GM18909 (cell line): ENCODE measurements at regions not wholly inside any gene's neighbourhood (a gene's known extent, or its start where the extent isn't known, plus 50 kb on each side); places are given as distances from the start of the nearest gene placed in this dataset.

Source experiments
- ATAC-seq: cut with Tn5 transposase; IDR thresholded peaks from one replicate; pipeline ENCODE4 v1.9.1; 2021; ENCODE audit warnings: mild to moderate bottlenecking; ENCODE audit not compliant: unreplicated experiment, poor library complexity

- no peak for ATAC-seq
Observed at GRCh38 chr4:60089546-60090273, 1110.4 kb upstream of the ADGRL3 start.

GRCh38 chr4:60096676-60097075 lies 1103.5 kb upstream of the ADGRL3 start:
- no peak for ATAC-seq

GRCh38 chr4:60116592-60116991 lies 1083.5 kb upstream of the ADGRL3 start:
- ATAC-seq = no peak

GRCh38 chr4:60117726-60118323 lies 1082.3 kb upstream of the ADGRL3 start:
- no peak for ATAC-seq

DNA sequence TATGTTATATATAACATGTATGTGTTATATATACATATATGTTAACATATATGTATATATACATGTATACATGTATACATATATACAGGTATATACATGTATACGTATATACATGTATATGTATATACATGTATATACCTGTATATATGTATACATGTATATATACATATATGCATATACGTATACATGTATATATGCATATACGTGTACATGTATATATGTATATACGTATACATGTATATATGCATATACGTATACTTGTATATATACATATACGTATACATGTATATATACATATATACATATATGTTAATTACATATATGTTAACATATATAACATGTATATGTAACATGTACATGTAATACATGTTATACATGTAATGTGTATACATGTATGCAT lies 1077.3 kb upstream of the ADGRL3 start:
- ATAC-seq = no peak

DNA sequence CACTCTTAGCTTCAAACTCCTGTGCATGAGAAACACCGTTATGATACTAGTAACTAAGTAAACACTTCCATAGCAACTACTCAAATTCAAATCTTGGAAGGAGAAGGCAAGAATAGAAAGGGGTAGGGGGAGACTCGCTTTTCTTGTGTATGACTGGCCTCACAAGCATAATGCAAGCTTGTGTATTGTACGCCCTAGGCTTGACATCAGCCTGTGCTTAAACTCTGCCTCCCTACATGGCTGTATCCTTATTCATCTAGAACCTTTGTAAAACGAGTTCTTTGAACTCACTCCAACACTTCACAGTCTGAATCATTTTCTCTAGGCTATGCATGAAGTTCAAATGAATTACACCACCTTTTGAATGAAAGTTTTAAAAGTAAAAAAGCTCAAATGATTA lies 1071.2 kb upstream of the ADGRL3 start:
- ATAC-seq = no peak

GRCh38 chr4:60129740-60130139 lies 1070.4 kb upstream of the ADGRL3 start:
- ATAC-seq = no peak

GRCh38 chr4:60133375-60133774 lies 1066.8 kb upstream of the ADGRL3 start:
- ATAC-seq = no peak

GRCh38 chr4:60134099-60134498 lies 1066.0 kb upstream of the ADGRL3 start:
- ATAC-seq = no peak

GRCh38 chr4:60155088-60155487 lies 1045.0 kb upstream of the ADGRL3 start:
- ATAC-seq = no peak

- no peak for ATAC-seq
Observed at GRCh38 chr4:60173103-60173502, 1027.0 kb upstream of the ADGRL3 start.

DNA sequence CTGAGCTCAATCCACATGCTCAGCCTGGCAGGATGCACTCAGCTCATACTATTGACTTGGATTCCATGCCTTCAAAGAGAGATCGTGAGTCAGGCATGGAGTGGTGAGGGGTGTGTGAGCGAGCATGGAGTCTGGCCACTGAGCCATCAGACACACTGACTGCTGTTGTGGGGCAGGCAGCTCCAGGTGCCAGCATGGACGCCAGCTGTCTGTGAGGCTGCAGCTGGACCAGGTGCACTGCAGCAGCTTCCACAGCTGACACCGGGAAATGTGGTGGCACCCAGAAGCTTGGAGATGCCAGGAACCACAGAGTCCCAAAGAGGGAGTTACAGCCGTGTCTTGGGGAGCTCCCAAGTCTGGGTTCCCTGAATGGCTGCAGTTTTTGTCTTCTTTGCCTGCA lies 1026.4 kb upstream of the ADGRL3 start:
- no peak for ATAC-seq

GRCh38 chr4:60175241-60175640 lies 1024.9 kb upstream of the ADGRL3 start:
- no peak for ATAC-seq

DNA sequence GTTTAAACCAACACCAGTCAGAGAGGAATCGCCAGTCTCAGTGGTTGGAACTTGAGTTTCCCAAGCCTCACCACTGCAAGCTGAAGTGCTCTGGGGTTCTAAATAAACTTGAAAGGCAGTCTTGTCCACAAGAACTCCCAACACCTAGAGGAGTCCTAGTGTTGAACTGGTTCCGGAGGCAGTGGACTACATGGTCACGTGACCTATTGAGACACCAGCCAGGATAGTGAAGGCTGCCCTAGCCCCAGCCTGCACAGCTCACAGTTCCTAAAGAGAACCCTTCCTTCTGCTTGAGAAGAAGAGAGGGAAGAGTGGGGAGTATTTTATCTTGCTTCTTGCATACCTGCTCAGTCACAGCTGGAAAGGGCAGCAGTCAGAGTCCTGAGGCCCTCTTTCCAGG lies 1012.7 kb upstream of the ADGRL3 start:
- ATAC-seq = no peak

- ATAC-seq = no peak
Observed at GRCh38 chr4:60189286-60189685, 1010.8 kb upstream of the ADGRL3 start.

DNA sequence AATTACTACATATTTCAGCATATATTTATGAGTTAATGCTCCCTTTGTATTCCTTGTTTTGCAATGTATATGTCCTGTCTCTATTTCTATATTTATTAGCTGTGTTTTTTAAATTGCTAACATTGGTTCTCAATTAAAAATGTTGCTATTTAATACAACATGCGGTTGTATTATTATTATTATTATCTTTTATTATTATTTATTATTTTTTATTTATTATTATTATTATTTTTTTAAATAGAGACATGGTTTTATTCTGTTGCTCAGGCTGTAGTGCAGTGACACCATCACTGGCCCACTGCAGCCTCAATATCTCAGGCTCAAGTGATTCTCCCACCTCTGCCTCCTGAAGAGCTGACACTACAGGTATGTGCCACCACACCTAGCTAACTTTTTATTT lies 1005.9 kb upstream of the ADGRL3 start:
- no peak for ATAC-seq

DNA sequence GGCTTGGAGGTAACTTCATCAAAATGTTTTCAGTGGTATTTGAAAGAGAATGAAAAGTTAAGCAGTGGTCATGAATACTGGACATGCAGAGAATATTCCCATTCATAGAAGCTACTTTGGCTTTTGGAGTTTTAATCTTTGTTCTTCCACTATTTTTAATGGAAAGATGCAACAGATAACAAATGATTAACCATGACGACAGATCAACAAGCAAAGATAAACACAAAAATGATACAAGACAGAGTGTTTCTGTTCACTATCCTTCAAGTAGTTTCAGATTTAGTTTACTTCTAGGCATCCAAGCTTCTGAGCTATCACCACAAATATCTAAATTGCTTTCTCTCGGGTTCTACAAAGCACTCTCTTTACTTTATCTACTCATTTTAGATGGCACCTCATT lies 1004.9 kb upstream of the ADGRL3 start:
- no peak for ATAC-seq

- peak; percentile 83 for ATAC-seq
Observed at GRCh38 chr4:60201052-60201673, 999.0 kb upstream of the ADGRL3 start.

DNA sequence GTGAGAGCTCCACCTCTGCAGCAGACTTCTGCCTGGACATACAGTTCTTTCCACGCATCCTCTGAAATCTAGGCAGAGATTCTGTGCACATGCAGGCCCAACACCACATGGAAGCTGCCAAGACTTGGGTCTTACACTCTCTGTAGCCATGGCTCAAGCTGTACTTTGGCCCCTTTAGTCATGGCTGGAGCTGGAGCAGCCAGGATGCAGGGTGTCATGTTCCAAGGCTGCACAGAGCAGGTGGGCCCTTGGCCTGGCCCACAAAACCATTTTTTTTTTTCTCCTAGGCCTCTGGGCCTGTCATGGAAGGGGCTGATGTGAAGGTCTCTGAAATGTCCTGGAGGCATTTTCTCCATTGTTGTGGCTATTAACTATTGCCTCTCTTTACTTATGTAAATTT lies 990.5 kb upstream of the ADGRL3 start:
- ATAC-seq = no peak

DNA sequence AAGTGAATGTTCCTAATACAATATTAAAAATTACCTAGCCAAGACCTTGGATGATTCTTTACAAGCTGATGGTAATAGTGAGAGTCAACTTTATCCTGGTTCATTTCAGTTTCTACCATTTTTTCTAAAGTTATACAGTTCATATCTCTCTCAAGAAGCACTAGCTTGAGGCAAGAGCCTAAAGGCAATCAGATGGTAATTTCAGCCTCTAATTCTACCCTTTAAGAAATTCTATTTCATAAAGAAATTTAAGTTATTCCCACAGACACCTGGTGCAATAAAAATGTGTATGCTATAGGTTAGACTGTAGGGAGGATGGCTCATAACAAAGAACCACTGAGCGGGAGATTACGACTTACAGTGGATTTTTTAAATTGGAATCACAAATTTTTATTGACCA lies 984.2 kb upstream of the ADGRL3 start:
- ATAC-seq = no peak

DNA sequence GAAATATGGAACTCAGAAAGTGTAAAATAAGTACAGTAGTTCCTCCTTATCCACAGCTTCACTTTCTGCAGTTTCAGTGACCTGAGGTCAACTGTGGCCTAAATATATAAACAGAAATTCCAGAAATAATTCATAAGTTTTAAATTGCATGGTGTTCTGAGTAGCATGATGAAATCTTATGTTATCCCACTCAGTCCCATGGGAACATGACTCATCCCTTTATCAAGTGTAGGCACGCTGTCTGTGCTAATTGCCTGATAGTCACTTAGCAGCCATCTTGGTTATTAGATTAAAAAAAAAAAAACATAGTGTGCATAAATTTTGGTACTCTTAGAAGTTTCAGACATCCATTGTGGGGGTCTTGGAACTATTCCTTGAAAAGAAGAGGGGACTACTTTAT lies 983.4 kb upstream of the ADGRL3 start:
- no peak for ATAC-seq

DNA sequence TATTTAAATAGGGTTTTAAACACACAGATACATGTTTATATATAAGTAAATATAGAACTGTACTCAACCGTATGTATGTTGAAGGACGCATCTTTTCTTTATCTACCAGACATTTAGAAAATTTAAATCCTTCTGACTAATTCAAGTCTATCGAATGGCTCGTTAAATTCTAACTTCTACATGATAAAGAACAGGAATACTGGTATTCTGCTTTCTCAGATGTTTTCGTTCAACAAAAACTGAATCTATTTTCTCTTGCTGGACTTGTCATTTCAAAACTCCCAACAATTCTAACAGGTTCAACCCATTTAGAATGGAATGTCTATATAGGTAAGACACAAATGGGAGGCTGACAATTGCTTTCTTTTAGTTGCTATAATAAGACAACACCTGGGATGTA lies 978.3 kb upstream of the ADGRL3 start:
- ATAC-seq = no peak
